HG03520 (cell line): ENCODE measurements at regions not wholly inside any gene's neighbourhood (a gene's known extent, or its start where the extent isn't known, plus 50 kb on each side); places are given as distances from the start of the nearest gene placed in this dataset.

Source experiments
- ATAC-seq: cut with Tn5 transposase; IDR thresholded peaks from one replicate; pipeline ENCODE4 v1.9.1; 2021; ENCODE audit warnings: mild to moderate bottlenecking, moderate library complexity; ENCODE audit not compliant: unreplicated experiment

GRCh38 chr10:121406823-121407545 is 191.3 kb downstream of the FGFR2 start:
- no peak for ATAC-seq

- ATAC-seq = no peak
These were observed 188.7 kb downstream of the FGFR2 start for GRCh38 chr10:121409466-121410104.

GRCh38 chr10:121411004-121411403 is 187.2 kb downstream of the FGFR2 start:
- no peak for ATAC-seq

DNA sequence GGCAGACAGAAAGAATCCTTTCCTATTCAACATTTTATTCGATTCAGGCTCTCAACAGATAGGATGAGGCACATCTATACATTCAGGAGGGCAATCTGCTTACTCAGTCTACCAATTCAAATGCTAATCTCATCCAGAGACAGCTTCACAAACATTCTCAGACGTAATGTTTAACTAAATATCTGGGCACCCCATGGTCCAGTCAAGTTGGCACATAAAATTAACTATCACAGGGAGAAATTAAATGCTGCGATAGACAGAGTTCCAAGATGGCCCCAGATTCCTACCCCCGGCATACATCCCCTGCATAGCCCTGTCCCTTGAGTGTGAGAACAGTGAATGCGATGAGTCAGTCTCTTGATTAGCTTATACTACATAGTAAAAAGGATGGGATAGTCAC is 184.3 kb downstream of the FGFR2 start:
- no peak for ATAC-seq

DNA sequence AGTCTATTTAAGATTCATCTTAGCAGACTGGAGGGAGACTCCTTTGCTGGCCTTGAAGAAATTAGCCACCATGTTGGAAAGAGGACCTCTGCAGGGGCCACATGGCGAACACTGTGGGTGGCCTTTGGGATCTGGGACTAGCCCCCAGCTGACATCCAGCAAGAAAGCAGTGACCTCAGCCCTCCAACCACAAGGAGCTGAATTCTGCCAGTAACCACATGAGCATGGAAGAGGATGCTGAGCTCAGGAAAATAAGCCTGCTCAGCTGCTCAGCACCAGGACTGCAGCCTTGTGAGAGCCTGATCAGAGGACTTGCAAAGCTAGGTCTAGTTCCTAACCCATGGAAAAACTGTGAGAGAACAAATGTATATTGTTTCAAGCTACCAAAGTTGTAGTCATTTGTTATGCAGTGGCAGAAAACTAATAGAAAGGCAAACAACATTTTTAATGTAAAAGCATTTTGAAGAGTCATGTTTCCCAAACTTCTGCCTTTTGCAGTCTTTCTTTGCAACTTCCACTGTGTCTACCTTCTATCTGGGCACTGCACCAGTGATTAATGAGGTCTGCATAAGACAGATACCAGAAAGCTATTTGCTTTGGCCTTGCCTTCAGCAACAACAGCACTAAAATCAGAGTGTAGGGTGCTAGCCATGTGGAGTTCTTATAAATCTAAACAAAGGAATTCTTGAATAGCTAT is 183.7 kb downstream of the FGFR2 start:
- no peak for ATAC-seq

GRCh38 chr10:121415063-121415399 is 183.2 kb downstream of the FGFR2 start:
- no peak for ATAC-seq

DNA sequence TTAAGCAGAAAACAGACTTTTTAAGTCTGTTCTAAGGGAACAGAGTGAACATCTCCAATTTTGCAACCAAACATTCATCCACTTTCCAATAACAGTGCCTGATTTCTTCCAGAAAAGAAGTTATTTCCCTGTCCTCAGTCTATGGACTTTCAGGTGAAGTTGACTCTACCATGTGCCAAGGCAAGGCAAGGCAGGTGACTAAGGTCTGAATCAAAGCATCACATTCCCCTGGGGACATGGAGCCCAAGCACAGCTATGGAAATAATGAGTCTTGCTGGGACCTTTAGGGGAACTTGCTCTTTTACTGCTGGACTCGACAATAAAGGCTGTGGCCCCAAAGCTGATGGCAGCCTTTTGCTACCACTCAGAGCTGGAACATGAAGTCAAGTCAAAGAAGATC is 182.2 kb downstream of the FGFR2 start:
- no peak for ATAC-seq

DNA sequence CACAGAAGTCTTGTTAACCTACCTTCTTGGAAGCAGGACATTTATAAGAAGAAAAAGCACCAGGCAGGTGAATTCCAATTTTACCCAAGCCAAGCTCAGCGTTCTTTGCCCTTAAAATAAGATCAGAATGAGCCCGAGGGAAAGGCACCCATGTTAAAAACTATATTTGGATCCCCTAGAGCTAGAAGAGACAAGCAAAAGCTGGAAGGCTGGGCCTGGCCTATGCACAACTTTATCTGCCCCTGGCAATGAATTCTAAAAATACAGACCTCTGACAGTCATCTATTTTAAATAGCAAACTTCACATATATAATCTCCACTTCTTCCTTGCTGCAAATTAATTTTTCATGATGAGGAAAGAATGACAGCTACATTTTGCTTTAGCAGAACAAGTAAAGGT is 180.9 kb downstream of the FGFR2 start:
- ATAC-seq = no peak

- ATAC-seq = no peak
These were observed 180.0 kb downstream of the FGFR2 start for GRCh38 chr10:121418126-121418777.

- ATAC-seq = no peak
These were observed 178.2 kb downstream of the FGFR2 start for GRCh38 chr10:121420006-121420405.

DNA sequence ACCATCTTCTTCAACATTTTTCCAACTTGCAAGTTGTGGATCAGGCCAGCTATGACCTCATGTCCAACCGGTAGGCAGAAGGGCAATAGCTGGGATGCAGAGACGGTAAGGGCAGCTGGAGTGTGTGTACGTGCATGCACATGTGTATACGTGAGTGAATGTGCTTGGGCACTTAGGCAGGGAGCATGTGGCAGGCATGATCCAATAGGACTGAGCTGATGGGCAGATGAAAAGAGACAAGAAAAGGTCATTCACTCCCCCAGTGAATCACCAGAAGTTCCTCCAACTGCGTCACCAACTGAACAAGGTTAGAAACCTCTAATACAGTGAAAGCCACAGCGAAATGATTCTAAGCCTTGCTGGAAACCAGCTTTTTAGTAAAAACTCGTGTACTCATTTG is 176.1 kb downstream of the FGFR2 start:
- ATAC-seq = no peak

DNA sequence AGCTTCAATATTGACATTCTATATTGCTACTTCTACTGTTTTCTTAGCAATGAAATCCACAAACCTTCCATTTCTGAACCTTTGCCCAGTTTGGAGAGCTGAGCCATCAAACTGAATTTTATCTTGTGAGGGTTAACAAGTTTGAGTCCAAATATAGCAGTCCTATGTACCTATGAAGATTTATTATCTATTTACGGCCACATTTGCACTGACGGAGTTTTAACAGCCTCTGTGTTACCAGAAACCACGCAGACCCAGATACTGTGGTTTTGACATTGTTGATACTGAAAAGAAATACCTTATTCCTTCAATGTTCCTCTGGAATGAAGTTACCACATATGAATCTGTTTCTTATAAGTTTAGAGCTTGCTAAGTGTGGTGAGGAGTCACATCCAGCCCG is 172.6 kb downstream of the FGFR2 start:
- no peak for ATAC-seq

GRCh38 chr10:121426307-121426706 is 171.9 kb downstream of the FGFR2 start:
- ATAC-seq = no peak
